ENCODE measurements at regions not wholly inside any gene's neighbourhood (a gene's known extent, or its start where the extent isn't known, plus 50 kb on each side); places are given as distances from the start of the nearest gene placed in this dataset.
A peak's percentile ranks its signal among the peaks of the same experiment; 100 is the strongest.

GRCh38 chr7:94265456-94265855, 129.2 kb upstream of the COL1A2 start:
- no peaks in the 10 kb centered on the region for H3K27me3 ChIP-seq
- intact Hi-C loops (cut with DNase I), result no loop called here
- DNase-seq (ENCODE audit: extremely low spot score), result no peak
- no peaks in the 10 kb centered on the region for H3K9me3 ChIP-seq
- no peaks in the 10 kb centered on the region for H3K36me3 ChIP-seq
- no peak overlapping the region for H3K27ac ChIP-seq (replicated peaks in 1 of 4)
- 88% methylated on average over 2 of the region's 2 CpGs for WGBS
- no peak overlapping the region for H3K4me3 ChIP-seq
- TF ChIP-seq POLR2A (IDR thresholded peaks at IDR 0.05; ENCODE audit: low read depth), result no peak
- TF ChIP-seq CTCF (IDR thresholded peaks at IDR 0.05), result no peak
- no peak for TF ChIP-seq EP300 (IDR thresholded peaks at IDR 0.05)
- no peak for TF ChIP-seq POLR2AphosphoS5 (IDR thresholded peaks at IDR 0.05)
- H3K4me1 ChIP-seq, result peaks cover 0 to 8% (median 3%) of the 10 kb centered on the region in 4 donors

GRCh38 chr7:94266238-94266644, 128.5 kb upstream of the COL1A2 start:
- H3K4me3 ChIP-seq, result no peak overlapping the region
- TF ChIP-seq EP300 (IDR thresholded peaks at IDR 0.05) (no peak), CTCF (IDR thresholded peaks at IDR 0.05) (no peak), POLR2AphosphoS5 (IDR thresholded peaks at IDR 0.05) (peak in 1 of 2 donors; percentile 31)
- intact Hi-C loops (cut with DNase I), result no loop called here
- 49% methylated on average over 3 of the region's 3 CpGs for WGBS
- no peak overlapping the region for H3K27ac ChIP-seq (replicated peaks in 1 of 4)
- no peaks in the 10 kb centered on the region for H3K27me3 ChIP-seq
- no peaks in the 10 kb centered on the region for H3K9me3 ChIP-seq
- DNase-seq (ENCODE audit: extremely low spot score), result no peak
- peaks cover 0 to 8% (median 3%) of the 10 kb centered on the region in 4 donors for H3K4me1 ChIP-seq
- H3K36me3 ChIP-seq, result no peaks in the 10 kb centered on the region

GRCh38 chr7:94270772-94271171, 123.9 kb upstream of the COL1A2 start:
- intact Hi-C loops (cut with DNase I), result loop anchor here (10.0 kb wide), 1 partner anchor 366 kb away; the partner anchor contains the start of gene GNGT1
- WGBS, result 87% methylated on average over 1 of the region's 1 CpG
- H3K27me3 ChIP-seq, result no peaks in the 10 kb centered on the region

GRCh38 chr7:94272821-94273583, 121.7 kb upstream of the COL1A2 start:
- no peaks in the 10 kb centered on the region for H3K9me3 ChIP-seq
- H3K36me3 ChIP-seq, result no peaks in the 10 kb centered on the region
- intact Hi-C loops (cut with DNase I), result loop anchor here (10.0 kb wide), 1 partner anchor 368 kb away; the partner anchor contains the start of gene GNGT1
- TF ChIP-seq POLR2AphosphoS5 (IDR thresholded peaks at IDR 0.05) (no peak), EP300 (IDR thresholded peaks at IDR 0.05) (no peak), POLR2A (IDR thresholded peaks at IDR 0.05; ENCODE audit: low read depth) (no peak), CTCF (IDR thresholded peaks at IDR 0.05) (no peak)
- no peaks in the 10 kb centered on the region for H3K4me1 ChIP-seq
- DNase-seq (ENCODE audit: extremely low spot score), result no peak
- H3K27ac ChIP-seq (replicated peaks in 1 of 4), result no peak overlapping the region
- WGBS, result 94% methylated on average over 1 of the region's 1 CpG
- no peak overlapping the region for H3K4me3 ChIP-seq
- H3K27me3 ChIP-seq, result no peaks in the 10 kb centered on the region

More at GRCh38 chr7:94270772-94271171, 123.9 kb upstream of the COL1A2 start:
- DNase-seq (ENCODE audit: extremely low spot score), result no peak
- no peak overlapping the region for H3K4me3 ChIP-seq
- TF ChIP-seq EP300 (IDR thresholded peaks at IDR 0.05) (no peak), POLR2AphosphoS5 (IDR thresholded peaks at IDR 0.05) (no peak), CTCF (IDR thresholded peaks at IDR 0.05) (no peak), POLR2A (IDR thresholded peaks at IDR 0.05; ENCODE audit: low read depth) (no peak)
- H3K9me3 ChIP-seq, result no peaks in the 10 kb centered on the region
- peaks cover 0 to 8% (median 3%) of the 10 kb centered on the region in 4 donors for H3K4me1 ChIP-seq
- H3K27ac ChIP-seq (replicated peaks in 1 of 4), result no peak overlapping the region
- no peaks in the 10 kb centered on the region for H3K36me3 ChIP-seq
